NB4 (cell line): ENCODE measurements at regions not wholly inside any gene's neighbourhood (a gene's known extent, or its start where the extent isn't known, plus 50 kb on each side); places are given as distances from the start of the nearest gene placed in this dataset.

Experiments
- CTCF ChIP-seq: IDR thresholded peaks from one replicate; pipeline ENCODE4 v1.5.1; 2012; ENCODE audit warnings: low read depth, low read length
- POLR2A ChIP-seq: IDR thresholded peaks from 2 replicates; pipeline ENCODE4 v1.6.1; 2011; ENCODE audit warnings: mild to moderate bottlenecking; ENCODE audit not compliant: insufficient read length; ENCODE audit errors: extremely low read depth

DNA sequence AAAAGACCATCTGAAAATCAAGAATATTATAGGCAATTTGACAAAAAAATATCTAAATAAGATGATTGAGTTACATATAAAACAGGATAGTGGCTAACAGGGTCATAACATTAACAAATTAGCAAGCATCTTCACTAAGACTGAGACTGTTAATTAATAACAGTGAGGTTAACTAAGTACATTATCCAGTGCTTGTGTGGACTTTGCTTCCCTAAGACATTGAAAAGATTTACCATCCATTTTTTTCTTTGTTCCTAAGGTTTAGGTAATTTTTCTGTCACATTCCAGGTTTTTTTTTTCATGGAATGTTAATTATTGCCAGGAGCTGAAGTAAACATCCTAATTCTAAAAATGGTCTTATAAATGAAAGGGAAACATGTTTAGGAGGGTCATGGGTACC is 227.6 kb downstream of the ANKRD7 start:
- TF ChIP-seq CTCF (no peak), POLR2A (no peak)
